ENCODE measurements at regions not wholly inside any gene's neighbourhood (a gene's known extent, or its start where the extent isn't known, plus 50 kb on each side); places are given as distances from the start of the nearest gene placed in this dataset.

DNA sequence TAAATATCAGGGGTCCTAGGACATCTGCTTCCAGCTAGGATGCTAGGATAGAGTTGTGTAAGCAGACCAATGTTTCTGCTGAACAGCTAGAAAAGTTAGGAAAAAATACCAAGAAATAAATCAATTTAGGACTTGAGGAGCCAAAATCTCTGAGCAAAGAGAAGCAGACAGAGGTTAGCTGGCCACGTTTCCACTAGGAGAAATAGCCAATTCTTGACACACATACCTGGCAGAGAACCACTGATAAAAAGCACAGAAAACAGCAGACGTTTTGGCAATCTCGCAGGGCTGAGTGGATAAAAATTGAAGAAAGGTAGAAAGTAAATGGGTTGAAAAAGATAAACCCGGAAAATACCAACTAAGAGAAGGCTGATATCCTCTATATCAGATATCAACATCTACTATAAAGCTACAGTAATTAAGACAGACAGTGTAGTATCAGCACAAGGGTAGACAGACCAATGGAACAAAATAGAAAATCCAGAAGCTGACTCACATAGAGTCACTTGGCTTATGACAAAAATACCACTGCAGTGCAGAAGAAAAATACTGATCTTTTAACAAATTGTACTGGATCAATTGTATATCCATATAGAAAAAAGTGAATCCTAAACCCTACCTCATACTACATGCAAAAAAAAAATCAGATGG is 306.1 kb upstream of the KLHL29 start:
- TF ChIP-seq CTCF (IDR thresholded peaks at IDR 0.05; ENCODE audit: borderline replicate concordance, extremely low read depth, low read length, poor library complexity, severe bottlenecking) (no peak), EZH2 (IDR thresholded peaks at IDR 0.05; ENCODE audit: borderline replicate concordance, low read depth, low read length, severe bottlenecking) (no peak)

Measured in DND-41 (cell line).